ENCODE measurements at regions not wholly inside any gene's neighbourhood (a gene's known extent, or its start where the extent isn't known, plus 50 kb on each side); places are given as distances from the start of the nearest gene placed in this dataset.

- no peak overlapping the region for H3K4me3 ChIP-seq (ENCODE audit: low read length)
- TF ChIP-seq CTCF (conservative IDR thresholded peaks at IDR 0.05; ENCODE audit: low read length): no peak
- DNase-seq (ENCODE audit: low read depth): no peak
Observed at GRCh38 chr18:75801178-75801577, 373.7 kb upstream of the SMIM21 start.

DNA sequence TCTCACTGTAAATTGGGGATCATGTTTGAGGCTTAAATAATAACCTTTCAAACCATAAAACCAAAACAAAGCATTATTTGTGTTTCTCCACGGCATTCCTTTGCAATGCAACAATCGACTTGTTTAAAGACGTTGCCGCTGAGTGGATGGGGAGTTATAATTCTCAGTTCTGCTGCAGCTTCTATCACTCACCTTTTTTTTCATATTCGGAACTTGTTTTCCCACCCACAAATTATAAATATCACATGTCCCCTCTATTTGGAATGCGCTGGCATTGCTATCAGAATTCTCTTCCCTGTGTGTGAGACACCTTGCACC lies 372.8 kb upstream of the SMIM21 start:
- no peak for TF ChIP-seq CTCF (conservative IDR thresholded peaks at IDR 0.05; ENCODE audit: low read length)
- DNase-seq (ENCODE audit: low read depth): no peak
- H3K4me3 ChIP-seq (ENCODE audit: low read length): no peak overlapping the region

DNA sequence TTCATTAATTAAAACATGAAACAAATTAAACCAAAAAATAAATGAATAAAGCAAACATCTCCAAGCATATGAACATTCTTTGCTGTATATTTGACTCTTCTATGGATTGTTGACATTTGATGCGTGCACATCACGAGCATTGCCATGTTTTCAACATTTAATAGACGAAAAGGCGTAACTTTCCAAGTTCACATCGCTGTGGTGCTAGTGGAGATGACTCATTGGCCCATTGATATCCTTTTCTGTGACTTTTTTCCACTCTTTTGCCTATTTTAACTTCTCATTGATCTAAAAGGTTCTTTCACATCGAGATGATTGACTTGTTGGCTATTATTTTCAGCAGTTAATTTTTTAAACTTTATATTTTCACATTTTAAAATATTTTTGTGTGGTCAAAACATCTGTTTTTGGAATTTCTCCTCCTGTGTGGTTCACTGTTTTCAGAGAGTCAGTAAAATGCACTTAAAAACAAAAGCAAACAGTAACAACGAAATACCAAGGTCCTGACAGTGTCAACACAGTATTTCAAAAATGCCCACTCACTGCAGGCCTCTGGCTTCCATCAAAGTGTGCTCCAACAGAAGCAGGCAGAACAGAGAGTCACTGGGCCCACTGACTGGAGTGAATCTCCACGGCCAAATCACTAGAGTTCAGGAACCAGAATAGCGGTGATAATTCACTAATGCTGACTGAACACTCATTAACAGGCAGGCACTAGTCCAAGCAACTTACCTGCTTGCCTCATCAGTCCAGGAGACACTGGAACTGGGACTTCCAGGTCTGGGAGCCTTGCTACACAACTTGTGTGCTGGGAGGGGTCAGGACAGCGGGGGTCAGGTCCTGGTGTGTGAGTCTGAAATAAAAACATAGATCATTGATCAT lies 372.2 kb upstream of the SMIM21 start:
- no peak overlapping the region for H3K4me3 ChIP-seq (ENCODE audit: low read length)

DNA sequence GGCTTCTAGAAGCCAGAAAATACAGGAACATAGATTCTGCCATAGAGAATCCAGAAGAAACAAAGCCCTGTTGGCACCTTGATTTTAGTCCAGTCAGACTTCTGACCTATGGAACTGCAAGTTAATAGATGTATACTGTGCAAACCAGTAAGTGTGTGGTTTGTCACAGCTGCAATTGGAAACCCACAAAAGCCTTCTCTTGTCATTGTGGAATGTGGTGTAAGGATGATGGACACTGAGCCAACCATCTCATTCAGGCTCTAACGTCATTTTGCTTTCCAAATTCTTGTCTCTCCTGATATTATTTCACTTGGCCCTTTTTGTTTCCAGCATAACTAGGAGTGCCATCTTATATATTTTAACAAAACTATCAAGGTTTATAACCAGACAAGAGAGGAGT lies 369.5 kb upstream of the SMIM21 start:
- DNase-seq (ENCODE audit: low read depth): no peak
- TF ChIP-seq CTCF (conservative IDR thresholded peaks at IDR 0.05; ENCODE audit: low read length): no peak
- H3K4me3 ChIP-seq (ENCODE audit: low read length): no peak overlapping the region

More for the DNA sequence above, 372.2 kb upstream of the SMIM21 start:
- peak; percentile 80 for DNase-seq (ENCODE audit: low read depth)
- no peak for TF ChIP-seq CTCF (conservative IDR thresholded peaks at IDR 0.05; ENCODE audit: low read length)

DNA sequence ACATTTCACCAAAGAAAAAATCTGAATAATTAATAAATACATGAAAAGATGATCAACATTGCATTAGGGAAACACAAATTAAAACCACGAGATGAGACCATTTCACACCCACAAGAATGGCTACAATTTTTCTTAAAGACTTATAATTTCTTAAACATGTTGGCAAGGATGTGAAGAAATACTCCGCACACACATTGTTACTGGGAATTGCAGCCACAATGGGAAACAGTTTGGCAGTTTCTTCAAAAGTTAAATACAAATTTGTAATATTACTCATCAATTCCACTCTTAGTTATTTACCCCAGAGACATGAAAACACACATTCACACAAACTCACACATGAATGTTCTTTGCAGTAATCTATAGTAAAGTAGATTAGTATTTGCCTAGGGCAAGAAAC lies 363.3 kb upstream of the SMIM21 start:
- H3K4me3 ChIP-seq (ENCODE audit: low read length): no peak overlapping the region
- TF ChIP-seq CTCF (conservative IDR thresholded peaks at IDR 0.05; ENCODE audit: low read length): no peak
- DNase-seq (ENCODE audit: low read depth): peak; percentile 88

- no peak for DNase-seq (ENCODE audit: low read depth)
- H3K4me3 ChIP-seq (ENCODE audit: low read length): no peak overlapping the region
- no peak for TF ChIP-seq CTCF (conservative IDR thresholded peaks at IDR 0.05; ENCODE audit: low read length)
Observed at GRCh38 chr18:75790111-75790510, 362.6 kb upstream of the SMIM21 start.

GRCh38 chr18:75785834-75786233 lies 358.3 kb upstream of the SMIM21 start:
- TF ChIP-seq CTCF (conservative IDR thresholded peaks at IDR 0.05; ENCODE audit: low read length): no peak
- no peak for DNase-seq (ENCODE audit: low read depth)
- H3K4me3 ChIP-seq (ENCODE audit: low read length): no peak overlapping the region

Measured in AG10803 (cell line).